ENCODE measurements at regions not wholly inside any gene's neighbourhood (a gene's known extent, or its start where the extent isn't known, plus 50 kb on each side); places are given as distances from the start of the nearest gene placed in this dataset.
"Not testable (repeated sequence)": the region's sequence is repeated elsewhere in the genome, so short reads cannot be mapped to it uniquely, and the experiment has no call there.

DNA sequence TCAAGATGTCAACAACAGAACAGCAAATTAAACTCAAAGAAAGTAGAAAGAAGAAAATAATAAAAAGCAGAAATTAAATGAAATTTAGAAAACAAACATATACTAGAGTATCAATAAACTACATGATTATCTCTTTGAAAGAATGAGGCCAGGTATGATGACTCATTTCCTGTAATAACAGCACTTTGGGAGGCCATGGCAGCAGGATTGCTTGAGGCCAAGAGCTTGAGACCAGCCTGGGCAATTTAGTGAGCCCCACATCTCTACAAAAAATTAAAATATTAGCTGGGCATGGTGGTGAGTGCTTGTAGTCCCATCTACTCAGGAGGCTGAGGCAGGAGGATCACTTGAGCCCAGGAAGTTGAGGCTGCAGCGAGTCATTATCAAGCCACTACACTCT is 232.5 kb downstream of the RAB11FIP4 start:
- no peak for DNase-seq (ENCODE audit: low read depth in 2 of 2)

- no peak for DNase-seq (ENCODE audit: low read depth in 2 of 2)
Observed at GRCh38 chr17:31622500-31622899, 231.0 kb downstream of the RAB11FIP4 start.

- no peak for DNase-seq (ENCODE audit: low read depth in 2 of 2)
Observed at GRCh38 chr17:31621566-31621965, 230.1 kb downstream of the RAB11FIP4 start.

- not testable (repeated sequence) for DNase-seq (ENCODE audit: low read depth in 2 of 2)
Observed at GRCh38 chr17:31611053-31611452, 219.6 kb downstream of the RAB11FIP4 start.

DNA sequence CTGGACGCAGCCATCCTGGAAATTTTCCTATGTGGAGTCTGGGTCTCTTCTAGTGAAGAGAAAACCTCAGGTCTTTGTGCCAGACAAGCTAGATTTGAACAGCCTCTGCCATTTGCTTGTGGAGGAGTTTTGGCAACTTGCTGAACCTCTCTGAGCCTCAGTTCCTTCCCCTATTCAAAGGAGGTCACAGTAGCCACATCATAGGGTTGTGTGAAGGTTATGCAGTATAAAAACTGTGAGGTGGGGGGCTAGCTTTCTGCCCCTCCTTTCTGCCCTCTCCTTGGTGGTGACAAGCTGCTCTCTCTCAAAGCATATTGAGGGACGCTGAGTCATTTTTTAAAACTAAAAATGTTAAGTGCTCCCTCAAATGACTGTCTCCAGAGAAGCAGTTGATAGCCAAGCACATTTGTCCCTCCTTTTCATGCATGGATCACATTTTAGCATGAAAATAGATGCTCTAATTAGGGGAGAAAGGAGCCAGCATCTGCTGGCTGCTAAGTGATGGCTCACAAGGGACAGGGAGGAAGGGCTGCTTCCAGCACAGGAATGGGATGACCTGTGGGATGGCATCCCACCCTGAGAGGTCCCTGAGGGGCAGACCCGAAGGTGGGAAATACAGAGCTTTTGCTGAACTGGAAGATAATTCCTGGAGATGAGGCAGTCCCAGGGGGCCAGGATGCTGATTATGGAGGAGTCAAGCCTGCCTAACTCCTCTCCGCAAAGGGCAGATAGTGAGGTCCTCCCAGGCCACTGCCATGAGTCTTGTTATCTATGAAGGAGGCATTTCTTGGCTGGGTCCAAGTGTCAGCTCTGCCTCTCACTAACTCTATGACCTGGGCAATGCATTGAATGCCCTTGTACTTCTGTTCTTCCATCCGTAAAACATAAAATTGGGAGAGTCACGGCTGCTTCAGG is 218.8 kb downstream of the RAB11FIP4 start:
- DNase-seq (ENCODE audit: low read depth in 2 of 2) = no peak

DNA sequence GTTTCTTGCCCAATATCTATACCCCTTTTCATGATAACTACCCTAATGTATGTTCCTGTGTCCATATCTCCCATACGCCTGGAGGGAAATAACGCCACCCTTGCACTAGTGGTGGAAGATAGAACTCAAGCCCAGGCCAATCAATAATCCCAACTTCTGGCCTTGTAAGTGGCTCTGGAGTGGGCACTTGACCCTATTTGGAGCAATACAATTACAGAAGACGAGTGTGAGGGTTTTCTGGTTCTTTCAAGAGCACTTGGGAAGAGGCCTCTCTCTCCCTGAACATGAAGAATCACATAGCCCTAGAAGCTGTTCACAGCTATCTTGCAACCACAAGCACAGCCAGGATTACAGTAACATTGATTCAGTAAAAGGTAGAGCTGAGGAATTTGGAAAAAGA is 217.9 kb downstream of the RAB11FIP4 start:
- DNase-seq (ENCODE audit: low read depth in 2 of 2) = no peak

- no peak for DNase-seq (ENCODE audit: low read depth in 2 of 2)
Observed at GRCh38 chr17:31608659-31609254, 217.3 kb downstream of the RAB11FIP4 start.

GRCh38 chr17:31605761-31606160 is 214.3 kb downstream of the RAB11FIP4 start:
- DNase-seq (ENCODE audit: low read depth in 2 of 2) = no peak

DNA sequence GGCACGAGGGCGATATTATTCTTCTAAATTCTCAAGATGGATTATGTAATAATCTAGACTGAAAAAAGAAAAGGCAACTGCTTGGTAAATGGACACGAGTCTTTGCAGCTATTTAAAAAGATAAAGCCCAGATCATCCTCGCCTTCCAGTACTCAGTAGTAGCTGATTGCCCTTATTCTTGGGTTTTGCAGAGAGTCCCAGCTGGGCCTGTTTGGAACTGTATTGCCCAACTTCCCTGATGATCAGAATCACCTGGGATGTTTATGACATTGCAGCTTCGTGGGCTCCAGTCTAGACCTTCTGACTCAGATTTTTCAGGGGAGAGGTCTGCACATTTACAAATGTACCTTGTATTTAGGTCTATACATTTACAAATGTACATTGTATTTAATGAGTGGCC is 213.5 kb downstream of the RAB11FIP4 start:
- DNase-seq (ENCODE audit: low read depth in 2 of 2) = no peak

- DNase-seq (ENCODE audit: low read depth in 2 of 2) = not testable (repeated sequence)
Observed at GRCh38 chr17:31600144-31600543, 208.7 kb downstream of the RAB11FIP4 start.

DNA sequence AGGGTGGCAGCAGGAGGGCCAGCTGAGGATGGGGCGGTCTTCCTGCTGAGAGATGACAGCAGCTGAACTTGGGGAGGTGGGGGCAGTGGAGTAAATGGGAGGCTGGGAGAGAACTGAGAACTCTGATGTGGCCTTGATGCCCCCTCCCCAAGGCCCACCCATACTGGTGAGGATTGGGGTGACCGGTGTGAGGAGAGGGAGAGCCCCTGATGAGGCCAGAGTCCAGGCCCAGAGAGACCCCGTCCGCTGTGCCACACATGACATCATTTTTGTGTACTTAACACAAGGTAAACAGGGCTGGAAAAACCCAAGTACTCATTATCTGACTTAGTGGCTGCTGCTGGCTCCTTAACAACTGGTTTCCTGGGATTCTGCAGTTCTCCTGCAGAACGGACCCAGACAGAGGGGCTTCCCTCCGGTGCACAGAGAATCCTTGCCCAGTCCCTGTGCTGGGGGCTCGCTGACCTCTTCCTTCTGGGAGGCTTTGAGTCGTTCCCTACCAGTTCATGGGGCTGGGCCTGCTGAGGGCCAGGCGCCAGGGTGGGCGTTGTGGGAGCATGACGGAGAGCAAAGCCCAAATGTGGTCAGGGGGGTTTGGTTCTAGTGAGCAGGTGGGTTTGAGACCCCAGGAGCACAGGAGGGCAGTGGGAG is 207.6 kb downstream of the RAB11FIP4 start:
- DNase-seq (ENCODE audit: low read depth in 2 of 2) = no peak

- no peak for DNase-seq (ENCODE audit: low read depth in 2 of 2)
Observed at GRCh38 chr17:31598399-31598782, 206.9 kb downstream of the RAB11FIP4 start.

DNA sequence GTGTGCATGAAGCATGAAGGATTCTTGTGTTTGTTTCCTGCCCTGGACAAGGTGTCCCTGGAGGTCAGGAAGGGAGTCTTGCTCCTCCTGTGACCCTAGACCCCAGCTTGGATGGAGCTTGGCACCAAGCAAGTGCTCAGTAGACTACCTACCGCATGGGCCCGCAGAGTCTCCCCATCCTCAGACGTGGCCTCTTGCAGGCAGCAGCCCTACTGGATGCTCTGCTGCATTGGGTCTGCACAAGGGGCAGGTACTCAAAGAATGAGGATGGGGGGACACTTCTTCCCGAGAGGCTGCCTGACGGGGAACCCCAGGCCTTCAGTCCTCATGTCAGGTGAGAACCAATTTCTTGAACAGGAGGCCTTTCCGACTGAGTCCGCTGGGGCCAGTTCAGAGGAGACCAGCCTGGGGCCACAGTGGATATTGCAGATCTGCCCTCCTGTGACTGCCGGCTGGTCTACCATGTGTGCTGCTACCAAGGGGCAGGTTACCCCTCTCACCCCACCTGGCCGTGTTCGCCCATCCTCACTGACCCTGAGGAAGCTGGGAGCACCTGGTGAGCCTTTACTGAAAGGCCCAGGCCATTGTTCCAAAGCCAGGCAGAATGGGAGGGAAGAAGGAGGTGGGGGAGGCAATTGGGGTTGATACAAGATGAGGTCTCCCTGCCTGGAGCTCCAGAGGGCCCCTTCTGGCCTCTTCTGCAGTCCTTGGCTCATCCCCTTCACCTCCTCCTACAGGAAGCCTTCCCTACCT is 206.3 kb downstream of the RAB11FIP4 start:
- no peak for DNase-seq (ENCODE audit: low read depth in 2 of 2)

DNA sequence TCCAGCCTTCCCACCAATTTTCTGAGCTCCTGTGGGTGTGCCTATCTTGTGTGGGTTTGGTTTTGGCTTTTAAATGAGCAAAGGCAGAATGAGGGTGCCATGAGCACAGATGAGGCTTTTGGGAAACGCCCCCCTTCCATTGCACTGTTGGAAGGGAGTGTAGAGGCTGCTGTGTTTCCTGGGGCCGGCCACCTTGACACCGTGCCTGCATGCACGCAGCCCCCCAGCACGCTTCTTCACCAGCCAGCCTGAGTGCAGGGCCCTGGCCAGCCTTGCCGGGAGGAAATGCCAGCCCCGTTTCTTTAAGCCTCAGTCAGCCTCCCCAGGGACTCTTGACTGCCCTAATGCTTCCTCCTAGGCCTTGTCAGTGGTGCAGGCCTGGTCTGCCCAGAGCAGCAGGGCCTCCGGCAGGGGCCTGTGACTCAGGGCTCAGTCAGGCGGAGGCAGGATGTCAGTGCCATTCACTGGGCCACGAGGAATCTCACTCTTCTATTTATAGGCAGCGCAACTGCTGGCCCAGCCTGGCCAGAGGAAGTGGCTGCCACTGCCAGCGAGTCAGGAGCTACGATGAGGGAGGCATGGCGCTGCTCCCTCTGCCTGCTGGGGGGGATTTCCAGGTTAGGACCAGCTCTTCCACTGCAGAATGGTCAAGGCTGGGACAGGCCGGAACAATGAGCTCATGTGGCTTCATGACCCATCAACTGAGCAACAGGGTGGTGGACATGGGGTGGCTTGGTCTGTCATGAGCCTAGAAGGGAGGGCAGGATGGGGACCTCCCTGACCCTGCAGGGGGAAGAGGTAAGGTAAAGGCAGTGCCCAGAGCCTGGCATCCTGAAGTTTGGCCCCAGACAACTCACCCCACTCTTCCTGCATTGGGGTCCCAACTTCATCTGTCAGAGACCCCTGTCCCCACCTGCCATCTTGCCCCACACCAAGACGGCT is 205.2 kb downstream of the RAB11FIP4 start:
- DNase-seq (ENCODE audit: low read depth in 2 of 2) = no peak

DNA sequence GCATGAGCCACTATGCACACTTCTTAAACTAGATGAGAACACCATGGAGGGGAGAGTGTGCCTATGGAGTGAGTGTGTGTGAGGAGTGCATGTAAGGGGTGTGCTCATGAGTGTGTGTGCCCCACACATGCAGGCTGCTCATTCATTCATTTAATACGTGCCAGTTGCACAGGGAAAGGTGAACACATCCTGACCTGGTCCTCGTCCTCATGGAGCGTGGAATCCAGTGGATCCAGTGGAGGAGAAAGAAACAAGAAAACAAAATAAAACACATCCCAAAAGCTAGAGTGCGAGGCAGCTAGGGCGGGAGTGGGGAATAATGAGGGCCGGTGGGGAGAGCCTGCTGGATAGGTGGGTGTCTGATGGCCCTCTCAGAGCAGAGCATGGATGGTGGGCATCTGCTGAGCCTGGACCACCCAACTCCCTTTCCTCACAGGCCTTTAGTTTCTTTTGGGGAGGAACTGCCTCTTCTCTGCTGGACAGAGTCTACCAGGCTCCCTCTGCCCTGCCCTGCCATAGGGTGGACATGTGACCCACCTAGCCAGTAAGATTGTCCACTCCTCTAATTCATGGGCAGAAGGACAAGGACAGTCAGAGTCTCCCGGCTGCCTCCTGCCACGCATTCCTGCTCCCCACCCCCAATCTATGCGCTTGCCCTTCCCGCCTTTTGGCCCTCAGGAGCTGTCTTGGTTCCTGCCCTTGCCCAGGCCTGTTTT is 204.3 kb downstream of the RAB11FIP4 start:
- DNase-seq (ENCODE audit: low read depth in 2 of 2) = no peak

DNA sequence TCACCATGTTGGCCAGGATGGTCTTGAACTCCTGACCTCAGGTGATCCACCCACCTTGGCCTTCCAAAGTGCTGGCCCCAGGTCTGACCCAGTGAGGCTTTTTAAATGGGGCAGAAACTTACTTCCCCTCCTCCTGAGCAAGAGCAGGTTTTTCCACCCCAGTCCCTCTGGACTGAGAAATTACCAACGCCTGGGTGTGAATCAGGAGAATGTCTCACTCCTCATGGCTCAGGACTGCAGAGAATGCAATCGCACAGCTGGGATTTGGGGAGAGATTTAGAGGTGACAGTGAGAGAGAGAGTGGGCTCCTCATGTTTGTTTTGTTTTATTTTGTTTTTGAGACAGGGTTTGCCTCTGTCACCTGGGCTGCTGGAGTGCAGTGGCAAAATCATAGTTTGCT is 203.6 kb downstream of the RAB11FIP4 start:
- DNase-seq (ENCODE audit: low read depth in 2 of 2) = no peak

DNA sequence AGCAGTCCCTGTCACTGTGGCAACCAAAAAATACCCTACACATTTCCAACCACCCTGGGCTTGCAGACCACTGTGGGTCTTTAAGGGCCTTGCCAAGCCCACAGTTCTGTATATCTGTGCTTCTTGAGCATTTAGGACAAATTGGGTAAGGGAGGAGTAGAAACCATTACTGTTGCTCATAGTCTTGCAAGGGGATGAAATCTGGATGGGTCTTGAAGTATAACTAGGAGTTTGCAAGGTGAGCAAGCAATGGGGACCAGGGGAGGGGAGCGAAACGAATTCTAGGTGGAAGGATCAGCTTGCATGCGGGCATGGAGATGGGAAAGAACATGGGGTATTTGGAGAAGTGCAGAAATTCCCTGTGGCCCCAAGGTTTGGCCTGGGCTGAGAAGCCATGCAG is 202.9 kb downstream of the RAB11FIP4 start:
- no peak for DNase-seq (ENCODE audit: low read depth in 2 of 2)

- DNase-seq (ENCODE audit: low read depth in 2 of 2) = no peak
Observed at GRCh38 chr17:31593806-31594205, 202.3 kb downstream of the RAB11FIP4 start.

DNA sequence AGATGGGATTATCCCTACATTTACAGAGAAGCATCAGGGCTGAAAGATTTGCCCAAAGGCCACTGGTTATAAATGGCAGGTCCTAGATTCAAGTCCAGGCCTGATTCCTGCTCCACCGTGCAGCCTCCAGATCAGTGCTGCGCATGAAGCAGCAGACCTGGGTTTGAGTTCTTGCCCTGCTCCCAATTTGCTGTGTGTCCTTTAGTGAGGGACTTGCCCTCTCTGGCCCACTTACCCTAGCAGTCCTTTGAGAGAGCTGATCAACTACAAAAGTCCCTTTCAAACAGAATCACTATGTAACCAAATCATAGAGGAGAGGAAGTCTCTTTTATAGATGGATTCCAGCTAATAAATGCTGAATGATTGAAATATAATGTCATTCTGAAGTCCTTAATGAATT is 200.4 kb downstream of the RAB11FIP4 start:
- DNase-seq (ENCODE audit: low read depth in 2 of 2) = no peak

DNA sequence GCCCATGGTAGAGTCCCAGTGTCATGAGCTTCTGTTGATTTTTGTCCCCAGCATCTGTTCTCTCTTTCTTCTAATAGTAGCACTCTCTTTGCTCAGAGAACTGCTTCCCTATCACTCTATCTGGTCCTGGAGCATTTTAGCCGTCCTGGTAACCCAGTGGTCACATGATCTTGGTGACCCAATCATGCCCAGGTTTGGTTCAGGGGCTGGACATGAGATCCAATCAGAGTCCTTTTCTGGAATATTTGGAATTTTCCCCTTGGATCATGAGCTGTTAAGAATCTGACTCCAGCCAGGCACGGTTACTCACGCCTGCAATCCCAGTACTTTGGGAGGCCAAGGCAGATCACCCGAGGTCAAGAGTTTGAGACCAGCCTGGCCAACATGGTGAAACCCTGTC is 197.0 kb downstream of the RAB11FIP4 start:
- DNase-seq (ENCODE audit: low read depth in 2 of 2) = no peak
